ENCODE measurements at regions not wholly inside any gene's neighbourhood (a gene's known extent, or its start where the extent isn't known, plus 50 kb on each side); places are given as distances from the start of the nearest gene placed in this dataset.
"Not testable (repeated sequence)": the region's sequence is repeated elsewhere in the genome, so short reads cannot be mapped to it uniquely, and the experiment has no call there.

- no peak overlapping the region for H3K27ac Mint-ChIP-seq
- intact Hi-C loops (cut with micrococcal nuclease) = no loop called here
Measured at GRCh38 chr3:72273615-72274014, 488.7 kb upstream of the PROK2 start.

GRCh38 chr3:72272356-72272755, 487.4 kb upstream of the PROK2 start:
- Mint-ChIP-seq H3K36me3 (ENCODE audit: low read depth) (no peaks in the 10 kb centered on the region), H3K27me3 (ENCODE audit: low read depth) (no peaks in the 10 kb centered on the region), H3K9me3 (no peaks in the 10 kb centered on the region), H3K27ac (no peak overlapping the region), H3K4me3 (ENCODE audit: low read depth) (no peak overlapping the region), H3K4me1 (ENCODE audit: low read depth) (peaks cover 33% of the 10 kb centered on the region)
- intact Hi-C loops (cut with micrococcal nuclease) = no loop called here
- DNase-seq (ENCODE audit: low spot score) = no peak

More at GRCh38 chr3:72273615-72274014, 488.7 kb upstream of the PROK2 start:
- H3K4me3 Mint-ChIP-seq (ENCODE audit: low read depth) = no peak overlapping the region
- DNase-seq (ENCODE audit: low spot score) = no peak
- H3K4me1 Mint-ChIP-seq (ENCODE audit: low read depth) = peaks cover 29% of the 10 kb centered on the region
- no peaks in the 10 kb centered on the region for H3K36me3 Mint-ChIP-seq (ENCODE audit: low read depth)
- H3K9me3 Mint-ChIP-seq = no peaks in the 10 kb centered on the region
- peaks cover 3% of the 10 kb centered on the region for H3K27me3 Mint-ChIP-seq (ENCODE audit: low read depth)

- peaks cover 37% of the 10 kb centered on the region for H3K4me1 Mint-ChIP-seq (ENCODE audit: low read depth)
- intact Hi-C loops (cut with micrococcal nuclease) = no loop called here
Measured at GRCh38 chr3:72271923-72272322, 487.0 kb upstream of the PROK2 start.

GRCh38 chr3:72271216-72271615, 486.3 kb upstream of the PROK2 start:
- H3K9me3 Mint-ChIP-seq = no peaks in the 10 kb centered on the region
- H3K27me3 Mint-ChIP-seq (ENCODE audit: low read depth) = no peaks in the 10 kb centered on the region
- H3K36me3 Mint-ChIP-seq (ENCODE audit: low read depth) = no peaks in the 10 kb centered on the region
- no peak overlapping the region for H3K4me3 Mint-ChIP-seq (ENCODE audit: low read depth)
- H3K4me1 Mint-ChIP-seq (ENCODE audit: low read depth) = peaks cover 43% of the 10 kb centered on the region
- intact Hi-C loops (cut with micrococcal nuclease) = no loop called here
- no peak for DNase-seq (ENCODE audit: low spot score)
- no peak overlapping the region for H3K27ac Mint-ChIP-seq

More at GRCh38 chr3:72271923-72272322, 487.0 kb upstream of the PROK2 start:
- DNase-seq (ENCODE audit: low spot score) = no peak
- Mint-ChIP-seq H3K36me3 (ENCODE audit: low read depth) (no peaks in the 10 kb centered on the region), H3K27ac (no peak overlapping the region), H3K9me3 (no peaks in the 10 kb centered on the region), H3K4me3 (ENCODE audit: low read depth) (no peak overlapping the region), H3K27me3 (ENCODE audit: low read depth) (no peaks in the 10 kb centered on the region)

- Mint-ChIP-seq H3K4me3 (ENCODE audit: low read depth) (no peak overlapping the region), H3K27ac (peak overlapping the region; percentile 5), H3K4me1 (ENCODE audit: low read depth) (peaks cover 48% of the 10 kb centered on the region), H3K27me3 (ENCODE audit: low read depth) (no peaks in the 10 kb centered on the region), H3K36me3 (ENCODE audit: low read depth) (no peaks in the 10 kb centered on the region), H3K9me3 (no peaks in the 10 kb centered on the region)
- intact Hi-C loops (cut with micrococcal nuclease) = no loop called here
- no peak for DNase-seq (ENCODE audit: low spot score)
Measured at GRCh38 chr3:72270730-72271129, 485.8 kb upstream of the PROK2 start.

GRCh38 chr3:72270072-72270681, 485.2 kb upstream of the PROK2 start:
- DNase-seq (ENCODE audit: low spot score) = peak; percentile 13
- peaks cover 54% of the 10 kb centered on the region for H3K4me1 Mint-ChIP-seq (ENCODE audit: low read depth)
- H3K36me3 Mint-ChIP-seq (ENCODE audit: low read depth) = no peaks in the 10 kb centered on the region
- H3K27me3 Mint-ChIP-seq (ENCODE audit: low read depth) = no peaks in the 10 kb centered on the region
- intact Hi-C loops (cut with micrococcal nuclease) = no loop called here
- no peaks in the 10 kb centered on the region for H3K9me3 Mint-ChIP-seq
- no peak overlapping the region for H3K4me3 Mint-ChIP-seq (ENCODE audit: low read depth)
- peak overlapping the region; percentile 41 for H3K27ac Mint-ChIP-seq

GRCh38 chr3:72269475-72269874, 484.5 kb upstream of the PROK2 start:
- Mint-ChIP-seq H3K4me3 (ENCODE audit: low read depth) (no peak overlapping the region), H3K27me3 (ENCODE audit: low read depth) (no peaks in the 10 kb centered on the region), H3K9me3 (no peaks in the 10 kb centered on the region), H3K36me3 (ENCODE audit: low read depth) (no peaks in the 10 kb centered on the region), H3K27ac (no peak overlapping the region), H3K4me1 (ENCODE audit: low read depth) (peaks cover 52% of the 10 kb centered on the region)
- DNase-seq (ENCODE audit: low spot score) = no peak
- intact Hi-C loops (cut with micrococcal nuclease) = loop anchor here (5.0 to 10.0 kb wide), 7 partner anchors 108 to 565 kb away; no protein-coding TSS in a partner anchor

- not testable (repeated sequence) for H3K9me3 Mint-ChIP-seq; DNase-seq (ENCODE audit: low spot score); H3K27me3 Mint-ChIP-seq (ENCODE audit: low read depth); H3K4me3 Mint-ChIP-seq (ENCODE audit: low read depth); H3K36me3 Mint-ChIP-seq (ENCODE audit: low read depth)
- H3K27ac Mint-ChIP-seq = peak overlapping the region; percentile 1
- peaks cover 46% of the 10 kb centered on the region for H3K4me1 Mint-ChIP-seq (ENCODE audit: low read depth)
- intact Hi-C loops (cut with micrococcal nuclease) = loop anchor here (5.0 to 10.0 kb wide), 7 partner anchors 110 to 562 kb away; no protein-coding TSS in a partner anchor
Measured at GRCh38 chr3:72266921-72267524, 482.1 kb upstream of the PROK2 start.

- Mint-ChIP-seq H3K27ac (peak overlapping the region; percentile 56), H3K9me3 (no peaks in the 10 kb centered on the region), H3K36me3 (ENCODE audit: low read depth) (no peaks in the 10 kb centered on the region), H3K27me3 (ENCODE audit: low read depth) (no peaks in the 10 kb centered on the region), H3K4me3 (ENCODE audit: low read depth) (peak overlapping the region; percentile 7), H3K4me1 (ENCODE audit: low read depth) (peaks cover 42% of the 10 kb centered on the region)
- intact Hi-C loops (cut with micrococcal nuclease) = loop anchor here (5.0 to 10.0 kb wide), 7 partner anchors 111 to 561 kb away; no protein-coding TSS in a partner anchor
- DNase-seq (ENCODE audit: low spot score) = no peak
Measured at GRCh38 chr3:72266016-72266370, 481.0 kb upstream of the PROK2 start.

GRCh38 chr3:72265256-72266015, 480.5 kb upstream of the PROK2 start:
- H3K4me1 Mint-ChIP-seq (ENCODE audit: low read depth) = peaks cover 42% of the 10 kb centered on the region

GRCh38 chr3:72263223-72263990, 478.5 kb upstream of the PROK2 start:
- intact Hi-C loops (cut with micrococcal nuclease) = loop anchor here (10.0 kb wide), 3 partner anchors 119 to 559 kb away; no protein-coding TSS in a partner anchor
- Mint-ChIP-seq H3K4me3 (ENCODE audit: low read depth) (no peak overlapping the region), H3K36me3 (ENCODE audit: low read depth) (no peaks in the 10 kb centered on the region), H3K27ac (no peak overlapping the region), H3K4me1 (ENCODE audit: low read depth) (peaks cover 38% of the 10 kb centered on the region), H3K27me3 (ENCODE audit: low read depth) (no peaks in the 10 kb centered on the region), H3K9me3 (peaks cover under 1% of the 10 kb centered on the region)
- DNase-seq (ENCODE audit: low spot score) = no peak

More at GRCh38 chr3:72265256-72266015, 480.5 kb upstream of the PROK2 start:
- intact Hi-C loops (cut with micrococcal nuclease) = loop anchor here (5.0 to 10.0 kb wide), 7 partner anchors 112 to 561 kb away; no protein-coding TSS in a partner anchor
- no peaks in the 10 kb centered on the region for H3K9me3 Mint-ChIP-seq
- H3K27me3 Mint-ChIP-seq (ENCODE audit: low read depth) = no peaks in the 10 kb centered on the region
- H3K27ac Mint-ChIP-seq = peak overlapping the region; percentile 56
- no peak for DNase-seq (ENCODE audit: low spot score)
- H3K4me3 Mint-ChIP-seq (ENCODE audit: low read depth) = no peak overlapping the region
- no peaks in the 10 kb centered on the region for H3K36me3 Mint-ChIP-seq (ENCODE audit: low read depth)

- no peaks in the 10 kb centered on the region for H3K36me3 Mint-ChIP-seq (ENCODE audit: low read depth)
- peaks cover 4% of the 10 kb centered on the region for H3K9me3 Mint-ChIP-seq
- H3K4me1 Mint-ChIP-seq (ENCODE audit: low read depth) = peaks cover 37% of the 10 kb centered on the region
- intact Hi-C loops (cut with micrococcal nuclease) = loop anchor here (10.0 kb wide), 3 partner anchors 118 to 558 kb away; no protein-coding TSS in a partner anchor
- no peaks in the 10 kb centered on the region for H3K27me3 Mint-ChIP-seq (ENCODE audit: low read depth)
- DNase-seq (ENCODE audit: low spot score) = no peak
- H3K4me3 Mint-ChIP-seq (ENCODE audit: low read depth) = no peak overlapping the region
- H3K27ac Mint-ChIP-seq = no peak overlapping the region
Measured at GRCh38 chr3:72262736-72263135, 477.8 kb upstream of the PROK2 start.

All from activated T-helper 2 cell treated with anti-CD3 and anti-CD28 coated beads, Interferon-gamma antibody, Interleukin-2, Interleukin-4, amounts not matched to agents 10 μg/mL and 5 μg/mL and 100 μg/mL, durations not matched to agents 14 hours and 24 hours and 36 hours (primary cell).